ENCODE measurements at regions not wholly inside any gene's neighbourhood (a gene's known extent, or its start where the extent isn't known, plus 50 kb on each side); places are given as distances from the start of the nearest gene placed in this dataset.

DNA sequence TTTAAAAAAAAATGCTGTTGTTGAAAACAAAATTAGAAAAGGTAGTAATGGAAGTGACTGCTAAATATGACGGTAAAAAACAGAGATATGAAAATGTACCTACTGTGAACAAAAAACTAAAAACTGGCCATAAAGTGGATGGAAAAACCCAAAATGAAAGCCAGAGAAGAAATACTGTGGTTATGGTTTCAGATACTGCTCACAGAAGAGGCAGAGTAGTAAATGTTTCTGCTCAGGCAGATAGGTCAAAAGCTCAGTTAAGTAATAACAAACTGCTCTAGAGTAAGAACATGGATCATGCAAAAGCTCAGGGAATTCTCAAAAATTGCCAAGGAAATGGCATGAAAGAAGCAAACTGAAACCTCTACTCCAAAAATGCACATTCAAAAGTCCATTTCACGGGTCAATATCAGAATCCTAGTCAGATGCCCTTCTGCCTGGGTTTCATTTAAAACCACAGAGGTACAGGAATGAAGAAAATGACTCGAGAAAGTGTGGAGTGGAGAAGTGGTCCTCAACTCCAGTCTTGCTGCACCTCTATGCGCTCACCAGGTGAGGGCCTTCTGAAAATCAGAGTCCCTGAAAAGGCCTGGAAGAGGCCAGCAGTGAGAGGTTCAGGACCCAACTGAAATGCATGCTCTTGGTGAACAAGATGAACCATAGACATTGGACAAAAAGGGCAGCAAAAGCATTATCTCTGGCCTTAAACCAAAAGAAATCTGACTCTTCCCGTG, 315.0 kb upstream of the SPRY2 start:
- 84% methylated on average over 5 of the region's 5 CpGs for WGBS
- H3K4me1 ChIP-seq (ENCODE audit: control insufficient read depth in 4 of 4, insufficient read depth in 4 of 4, low read length in 3 of 4): no peaks in the 10 kb centered on the region
- no peak overlapping the region for H3K4me3 ChIP-seq (ENCODE audit: low read depth in 1 of 3, low read length in 3 of 3)
- TF ChIP-seq RXRA (IDR thresholded peaks at IDR 0.05) (no peak), REST (IDR thresholded peaks at IDR 0.05) (no peak), TAF1 (conservative IDR thresholded peaks at IDR 0.05) (no peak), SP1 (IDR thresholded peaks at IDR 0.05) (no peak), YY1 (IDR thresholded peaks at IDR 0.05) (no peak), GABPA (IDR thresholded peaks at IDR 0.05 in 1 of 2, conservative IDR thresholded peaks at IDR 0.05 in 1 of 2) (no peak)
- TF ChIP-seq, protein P1, sequence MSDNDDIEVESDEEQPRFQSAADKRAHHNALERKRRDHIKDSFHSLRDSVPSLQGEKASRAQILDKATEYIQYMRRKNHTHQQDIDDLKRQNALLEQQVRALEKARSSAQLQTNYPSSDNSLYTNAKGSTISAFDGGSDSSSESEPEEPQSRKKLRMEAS (IDR thresholded peaks at IDR 0.05): no peak
- TF ChIP-seq, protein P2, sequence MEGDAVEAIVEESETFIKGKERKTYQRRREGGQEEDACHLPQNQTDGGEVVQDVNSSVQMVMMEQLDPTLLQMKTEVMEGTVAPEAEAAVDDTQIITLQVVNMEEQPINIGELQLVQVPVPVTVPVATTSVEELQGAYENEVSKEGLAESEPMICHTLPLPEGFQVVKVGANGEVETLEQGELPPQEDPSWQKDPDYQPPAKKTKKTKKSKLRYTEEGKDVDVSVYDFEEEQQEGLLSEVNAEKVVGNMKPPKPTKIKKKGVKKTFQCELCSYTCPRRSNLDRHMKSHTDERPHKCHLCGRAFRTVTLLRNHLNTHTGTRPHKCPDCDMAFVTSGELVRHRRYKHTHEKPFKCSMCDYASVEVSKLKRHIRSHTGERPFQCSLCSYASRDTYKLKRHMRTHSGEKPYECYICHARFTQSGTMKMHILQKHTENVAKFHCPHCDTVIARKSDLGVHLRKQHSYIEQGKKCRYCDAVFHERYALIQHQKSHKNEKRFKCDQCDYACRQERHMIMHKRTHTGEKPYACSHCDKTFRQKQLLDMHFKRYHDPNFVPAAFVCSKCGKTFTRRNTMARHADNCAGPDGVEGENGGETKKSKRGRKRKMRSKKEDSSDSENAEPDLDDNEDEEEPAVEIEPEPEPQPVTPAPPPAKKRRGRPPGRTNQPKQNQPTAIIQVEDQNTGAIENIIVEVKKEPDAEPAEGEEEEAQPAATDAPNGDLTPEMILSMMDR (IDR thresholded peaks at IDR 0.05; ENCODE audit: low read depth, low read length, missing input control): no peak
- TF ChIP-seq, protein P3, sequence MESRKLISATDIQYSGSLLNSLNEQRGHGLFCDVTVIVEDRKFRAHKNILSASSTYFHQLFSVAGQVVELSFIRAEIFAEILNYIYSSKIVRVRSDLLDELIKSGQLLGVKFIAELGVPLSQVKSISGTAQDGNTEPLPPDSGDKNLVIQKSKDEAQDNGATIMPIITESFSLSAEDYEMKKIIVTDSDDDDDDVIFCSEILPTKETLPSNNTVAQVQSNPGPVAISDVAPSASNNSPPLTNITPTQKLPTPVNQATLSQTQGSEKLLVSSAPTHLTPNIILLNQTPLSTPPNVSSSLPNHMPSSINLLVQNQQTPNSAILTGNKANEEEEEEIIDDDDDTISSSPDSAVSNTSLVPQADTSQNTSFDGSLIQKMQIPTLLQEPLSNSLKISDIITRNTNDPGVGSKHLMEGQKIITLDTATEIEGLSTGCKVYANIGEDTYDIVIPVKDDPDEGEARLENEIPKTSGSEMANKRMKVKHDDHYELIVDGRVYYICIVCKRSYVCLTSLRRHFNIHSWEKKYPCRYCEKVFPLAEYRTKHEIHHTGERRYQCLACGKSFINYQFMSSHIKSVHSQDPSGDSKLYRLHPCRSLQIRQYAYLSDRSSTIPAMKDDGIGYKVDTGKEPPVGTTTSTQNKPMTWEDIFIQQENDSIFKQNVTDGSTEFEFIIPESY (IDR thresholded peaks at IDR 0.05): no peak
- no peaks in the 10 kb centered on the region for H3K9me3 ChIP-seq (ENCODE audit: control insufficient read depth in 4 of 4, low read length in 3 of 4)
- no peak overlapping the region for H3K27ac ChIP-seq (ENCODE audit: low read depth in 1 of 2, low read length in 2 of 2)
- H3K36me3 ChIP-seq (ENCODE audit: control insufficient read depth in 4 of 4, insufficient read depth in 3 of 4, low read depth in 1 of 4, low read length in 3 of 4): no peaks in the 10 kb centered on the region
- no peaks in the 10 kb centered on the region for H3K27me3 ChIP-seq (ENCODE audit: control insufficient read depth in 4 of 4, insufficient read depth in 4 of 4, low read length in 3 of 4)
- DNase-seq (ENCODE audit: low spot score): no peak
- no peak overlapping the region for H3K9ac ChIP-seq (ENCODE audit: low read depth in 1 of 2, low read length in 2 of 2)

GRCh38 chr13:80654638-80655249, 313.8 kb upstream of the SPRY2 start:
- Histone ChIP-seq H3K27ac (ENCODE audit: low read depth in 1 of 2, low read length in 2 of 2) (no peak overlapping the region), H3K4me1 (ENCODE audit: control insufficient read depth in 4 of 4, insufficient read depth in 4 of 4, low read length in 3 of 4) (no peaks in the 10 kb centered on the region), H3K9ac (ENCODE audit: low read depth in 1 of 2, low read length in 2 of 2) (no peak overlapping the region), H3K36me3 (ENCODE audit: control insufficient read depth in 4 of 4, insufficient read depth in 3 of 4, low read depth in 1 of 4, low read length in 3 of 4) (no peaks in the 10 kb centered on the region), H3K27me3 (ENCODE audit: control insufficient read depth in 4 of 4, insufficient read depth in 4 of 4, low read length in 3 of 4) (no peaks in the 10 kb centered on the region), H3K4me3 (ENCODE audit: low read depth in 1 of 3, low read length in 3 of 3) (no peak overlapping the region), H3K9me3 (ENCODE audit: control insufficient read depth in 4 of 4, low read length in 3 of 4) (no peaks in the 10 kb centered on the region)
- DNase-seq (ENCODE audit: low spot score): no peak
- 54% methylated on average over 37 of the region's 37 CpGs for WGBS
- TF ChIP-seq HNF4G (IDR thresholded peaks at IDR 0.05) (no peak), HNF4A (conservative IDR thresholded peaks at IDR 0.05) (no peak), YY1 (IDR thresholded peaks at IDR 0.05) (no peak), GABPA (IDR thresholded peaks at IDR 0.05 in 1 of 2, conservative IDR thresholded peaks at IDR 0.05 in 1 of 2) (no peak), RAD21 (IDR thresholded peaks at IDR 0.05) (no peak), JUND (IDR thresholded peaks at IDR 0.05) (no peak), TAF1 (conservative IDR thresholded peaks at IDR 0.05) (no peak), FOXA2 (IDR thresholded peaks at IDR 0.05) (no peak), SP1 (IDR thresholded peaks at IDR 0.05) (no peak), EGR1 (IDR thresholded peaks at IDR 0.05; ENCODE audit: low read depth in 2 of 2) (no peak)
- TF ChIP-seq, protein P3 (IDR thresholded peaks at IDR 0.05): no peak
- TF ChIP-seq, protein P1 (IDR thresholded peaks at IDR 0.05): no peak
